AG04449 (cell line): ENCODE measurements at regions not wholly inside any gene's neighbourhood (a gene's known extent, or its start where the extent isn't known, plus 50 kb on each side); places are given as distances from the start of the nearest gene placed in this dataset.

Experiments
- CTCF ChIA-PET: fragments of 350-600 bp; formaldehyde crosslinking; extraction: SDS; loops from one replicate; lab custom pipeline; 2021; ENCODE audit warnings: antibody characterized with exemption; lab: Yijun Ruan, JAX
- POLR2A ChIA-PET: fragments of 400-600, 350-600 bp; formaldehyde crosslinking; extraction: SDS; loops from one replicate; lab custom pipeline; 2020; ENCODE audit warnings: antibody characterized with exemption, inconsistent platforms; lab: Yijun Ruan, JAX
- DNase-seq: peaks from one replicate; pipeline ENCODE4 v3.0.0-alpha.2; 2010; ENCODE audit warnings: low read depth, low spot score
- H3K4me3 ChIP-seq: 2 replicates; pipeline ENCODE4 v1.5.1; 2011; ENCODE audit warnings: low read depth, mild to moderate bottlenecking, control low read depth, low read length
- CTCF ChIP-seq: IDR thresholded peaks from one replicate; pipeline ENCODE4 v1.5.1; 2011; ENCODE audit warnings: mild to moderate bottlenecking, moderate library complexity, low read length, control low read depth, inconsistent platforms; ENCODE audit not compliant: insufficient read depth; ENCODE audit errors: missing control alignments

GRCh38 chr3:193885832-193886231 is 250.1 kb upstream of the HES1 start:
- no peak for DNase-seq
- ChIA-PET CTCF (no interaction called here), POLR2A (no interaction called here)
- H3K4me3 ChIP-seq, result no peak overlapping the region
- TF ChIP-seq CTCF, result no peak

- ChIA-PET POLR2A (no interaction called here), CTCF (no interaction called here)
- DNase-seq, result no peak
- H3K4me3 ChIP-seq, result no peak overlapping the region
- no peak for TF ChIP-seq CTCF
These were observed 245.7 kb upstream of the HES1 start for GRCh38 chr3:193890016-193890897.

- no peak for DNase-seq
- no peak overlapping the region for H3K4me3 ChIP-seq
- ChIA-PET CTCF (no interaction called here), POLR2A (no interaction called here)
- TF ChIP-seq CTCF, result no peak
These were observed 241.7 kb upstream of the HES1 start for GRCh38 chr3:193894121-193894863.

- DNase-seq, result no peak
- CTCF ChIA-PET, result no interaction called here
- POLR2A ChIA-PET, result no interaction called here
- H3K4me3 ChIP-seq, result no peak overlapping the region
- TF ChIP-seq CTCF, result no peak
These were observed 240.5 kb upstream of the HES1 start for GRCh38 chr3:193895409-193895808.

GRCh38 chr3:193896419-193896818 is 239.5 kb upstream of the HES1 start:
- no peak for DNase-seq
- no peak overlapping the region for H3K4me3 ChIP-seq
- ChIA-PET CTCF (no interaction called here), POLR2A (no interaction called here)
- no peak for TF ChIP-seq CTCF

GRCh38 chr3:193897288-193897687 is 238.7 kb upstream of the HES1 start:
- no peak for DNase-seq
- TF ChIP-seq CTCF, result no peak
- CTCF ChIA-PET, result no interaction called here
- POLR2A ChIA-PET, result no interaction called here
- no peak overlapping the region for H3K4me3 ChIP-seq
